Activated T-helper 2 cell treated with anti-CD3 and anti-CD28 coated beads, Interferon-gamma antibody, Interleukin-2, Interleukin-4, amounts not matched to agents 10 μg/mL and 5 μg/mL and 100 μg/mL, durations not matched to agents 14 hours and 24 hours and 36 hours (primary cell): ENCODE measurements at regions not wholly inside any gene's neighbourhood (a gene's known extent, or its start where the extent isn't known, plus 50 kb on each side); places are given as distances from the start of the nearest gene placed in this dataset.
"Not testable (repeated sequence)": the region's sequence is repeated elsewhere in the genome, so short reads cannot be mapped to it uniquely, and the experiment has no call there.

Source experiments
- DNase-seq: peaks from one replicate; pipeline ENCODE4 v3.0.0; 2021; ENCODE audit warnings: low spot score
- H3K27ac Mint-ChIP-seq: one replicate; pipeline ENCODE4 v1.8.0; 2021; ENCODE audit warnings: mixed read lengths
- H3K27me3 Mint-ChIP-seq: one replicate; pipeline ENCODE4 v1.8.0; 2021; ENCODE audit warnings: low read depth, mixed read lengths
- H3K36me3 Mint-ChIP-seq: one replicate; pipeline ENCODE4 v1.8.0; 2021; ENCODE audit warnings: low read depth, mixed read lengths
- H3K4me1 Mint-ChIP-seq: one replicate; pipeline ENCODE4 v1.8.0; 2021; ENCODE audit warnings: low read depth, mixed read lengths
- H3K4me3 Mint-ChIP-seq: one replicate; pipeline ENCODE4 v1.8.0; 2021; ENCODE audit warnings: low read depth, mild to moderate bottlenecking, moderate library complexity, mixed read lengths
- H3K9me3 Mint-ChIP-seq: one replicate; pipeline ENCODE4 v1.8.0; 2021; ENCODE audit warnings: mixed read lengths
- intact Hi-C: fragments of 100-400 bp; cut with micrococcal nuclease; formaldehyde crosslinking; loops from one replicate; pipeline ENCODE4 v1.15.1; 2023

- Mint-ChIP-seq H3K27ac (no peak overlapping the region), H3K4me1 (no peaks in the 10 kb centered on the region), H3K27me3 (no peaks in the 10 kb centered on the region), H3K9me3 (no peaks in the 10 kb centered on the region), H3K4me3 (no peak overlapping the region), H3K36me3 (no peaks in the 10 kb centered on the region)
- intact Hi-C loops = no loop called here
- DNase-seq = no peak
Observed at GRCh38 chr18:73688161-73688560, 459.5 kb downstream of the FBXO15 start.

- Mint-ChIP-seq H3K9me3 (no peaks in the 10 kb centered on the region), H3K27me3 (no peaks in the 10 kb centered on the region), H3K27ac (no peak overlapping the region), H3K4me1 (peaks cover 9% of the 10 kb centered on the region), H3K36me3 (no peaks in the 10 kb centered on the region), H3K4me3 (no peak overlapping the region)
- no peak for DNase-seq
- intact Hi-C loops = no loop called here
Observed at GRCh38 chr18:73684647-73685046, 463.0 kb downstream of the FBXO15 start.

GRCh38 chr18:73683409-73684238 is 464.0 kb downstream of the FBXO15 start:
- Mint-ChIP-seq H3K27ac (no peak overlapping the region), H3K4me3 (no peak overlapping the region)
- intact Hi-C loops = no loop called here

GRCh38 chr18:73681912-73682311 is 465.7 kb downstream of the FBXO15 start:
- Mint-ChIP-seq H3K27ac (no peak overlapping the region), H3K36me3 (no peaks in the 10 kb centered on the region), H3K4me3 (no peak overlapping the region), H3K4me1 (peaks cover 9% of the 10 kb centered on the region), H3K9me3 (no peaks in the 10 kb centered on the region), H3K27me3 (peaks cover 2% of the 10 kb centered on the region)
- intact Hi-C loops = no loop called here
- DNase-seq = no peak

More at GRCh38 chr18:73683409-73684238, 464.0 kb downstream of the FBXO15 start:
- Mint-ChIP-seq H3K27me3 (no peaks in the 10 kb centered on the region), H3K9me3 (no peaks in the 10 kb centered on the region), H3K4me1 (peaks cover 9% of the 10 kb centered on the region), H3K36me3 (no peaks in the 10 kb centered on the region)
- no peak for DNase-seq

GRCh38 chr18:73681398-73681797 is 466.2 kb downstream of the FBXO15 start:
- intact Hi-C loops = no loop called here
- no peaks in the 10 kb centered on the region for H3K9me3 Mint-ChIP-seq
- H3K27me3 Mint-ChIP-seq = peaks cover 2% of the 10 kb centered on the region
- H3K4me1 Mint-ChIP-seq = peaks cover 9% of the 10 kb centered on the region
- H3K27ac Mint-ChIP-seq = no peak overlapping the region
- no peak for DNase-seq
- H3K36me3 Mint-ChIP-seq = no peaks in the 10 kb centered on the region
- no peak overlapping the region for H3K4me3 Mint-ChIP-seq

GRCh38 chr18:73679941-73680712 is 467.5 kb downstream of the FBXO15 start:
- no peaks in the 10 kb centered on the region for H3K36me3 Mint-ChIP-seq
- no peak overlapping the region for H3K27ac Mint-ChIP-seq
- H3K4me3 Mint-ChIP-seq = no peak overlapping the region
- H3K27me3 Mint-ChIP-seq = peaks cover 2% of the 10 kb centered on the region
- DNase-seq = no peak
- intact Hi-C loops = no loop called here
- H3K9me3 Mint-ChIP-seq = no peaks in the 10 kb centered on the region
- H3K4me1 Mint-ChIP-seq = peaks cover 9% of the 10 kb centered on the region

GRCh38 chr18:73677450-73677849 is 470.2 kb downstream of the FBXO15 start:
- Mint-ChIP-seq H3K4me3 (no peak overlapping the region), H3K27me3 (peaks cover 2% of the 10 kb centered on the region), H3K9me3 (no peaks in the 10 kb centered on the region), H3K27ac (no peak overlapping the region), H3K4me1 (peaks cover 9% of the 10 kb centered on the region), H3K36me3 (no peaks in the 10 kb centered on the region)
- DNase-seq = no peak
- intact Hi-C loops = no loop called here

GRCh38 chr18:73674125-73674865 is 473.3 kb downstream of the FBXO15 start:
- H3K36me3 Mint-ChIP-seq = no peaks in the 10 kb centered on the region
- H3K4me1 Mint-ChIP-seq = no peaks in the 10 kb centered on the region
- H3K27ac Mint-ChIP-seq = no peak overlapping the region
- intact Hi-C loops = no loop called here
- no peak overlapping the region for H3K4me3 Mint-ChIP-seq
- H3K27me3 Mint-ChIP-seq = peaks cover 2% of the 10 kb centered on the region
- no peak for DNase-seq
- H3K9me3 Mint-ChIP-seq = no peaks in the 10 kb centered on the region

GRCh38 chr18:73671480-73671879 is 476.2 kb downstream of the FBXO15 start:
- H3K27ac Mint-ChIP-seq, intact Hi-C loops, H3K27me3 Mint-ChIP-seq, DNase-seq, H3K36me3 Mint-ChIP-seq, H3K9me3 Mint-ChIP-seq, H3K4me1 Mint-ChIP-seq, H3K4me3 Mint-ChIP-seq: not testable (repeated sequence)

GRCh38 chr18:73670524-73670923 is 477.1 kb downstream of the FBXO15 start:
- H3K27me3 Mint-ChIP-seq = no peaks in the 10 kb centered on the region
- H3K9me3 Mint-ChIP-seq = no peaks in the 10 kb centered on the region
- H3K36me3 Mint-ChIP-seq = no peaks in the 10 kb centered on the region
- intact Hi-C loops = no loop called here
- no peaks in the 10 kb centered on the region for H3K4me1 Mint-ChIP-seq
- no peak overlapping the region for H3K27ac Mint-ChIP-seq
- DNase-seq = no peak
- no peak overlapping the region for H3K4me3 Mint-ChIP-seq

GRCh38 chr18:73670039-73670438 is 477.6 kb downstream of the FBXO15 start:
- Mint-ChIP-seq H3K9me3 (no peaks in the 10 kb centered on the region), H3K27ac (no peak overlapping the region), H3K4me1 (no peaks in the 10 kb centered on the region), H3K27me3 (no peaks in the 10 kb centered on the region), H3K36me3 (no peaks in the 10 kb centered on the region), H3K4me3 (no peak overlapping the region)
- no peak for DNase-seq
- intact Hi-C loops = no loop called here

- no peaks in the 10 kb centered on the region for H3K27me3 Mint-ChIP-seq
- intact Hi-C loops = no loop called here
- H3K36me3 Mint-ChIP-seq = no peaks in the 10 kb centered on the region
- no peak overlapping the region for H3K27ac Mint-ChIP-seq
- H3K4me3 Mint-ChIP-seq = no peak overlapping the region
- no peaks in the 10 kb centered on the region for H3K4me1 Mint-ChIP-seq
- no peaks in the 10 kb centered on the region for H3K9me3 Mint-ChIP-seq
- DNase-seq = no peak
Observed at GRCh38 chr18:73669297-73669696, 478.3 kb downstream of the FBXO15 start.

- H3K4me3 Mint-ChIP-seq = no peak overlapping the region
- no peak overlapping the region for H3K27ac Mint-ChIP-seq
- intact Hi-C loops = no loop called here
- H3K36me3 Mint-ChIP-seq = no peaks in the 10 kb centered on the region
- H3K4me1 Mint-ChIP-seq = no peaks in the 10 kb centered on the region
- no peaks in the 10 kb centered on the region for H3K9me3 Mint-ChIP-seq
- DNase-seq = no peak
- no peaks in the 10 kb centered on the region for H3K27me3 Mint-ChIP-seq
Observed at GRCh38 chr18:73668051-73668450, 479.6 kb downstream of the FBXO15 start.
